Caco-2 (cell line): ENCODE measurements at regions not wholly inside any gene's neighbourhood (a gene's known extent, or its start where the extent isn't known, plus 50 kb on each side); places are given as distances from the start of the nearest gene placed in this dataset.

Experiments used
- BruUV-seq: library from RNA; stranded (reverse); fragments of 400-500 nt; replicated peaks from 2 replicates; lab custom pipeline; 2021; lab: Mats Ljungman, UMichigan
- CTCF ChIA-PET: fragments of 300-600 bp; sonication (Branson Sonifier 250); formaldehyde crosslinking; loops from one replicate; lab custom pipeline; 2022; ENCODE audit warnings: antibody characterized with exemption; lab: Charles Lee
- POLR2A ChIA-PET: fragments of 300-600 bp; sonication (Branson Sonifier 250); formaldehyde crosslinking; loops from one replicate; lab custom pipeline; 2022; ENCODE audit warnings: antibody characterized with exemption; lab: Charles Lee
- DNase-seq, 2 experiments: peaks; one replicate each; pipeline versions ENCODE4 v3.0.0 to v3.0.0-alpha.2; 2020 to 2022
- H3K27me3 ChIP-seq: replicated peaks from 2 replicates; pipeline ENCODE4 v1.6.0; 2011; ENCODE audit warnings: low read length; ENCODE audit not compliant: control insufficient read depth, insufficient read depth
- H3K36me3 ChIP-seq: 2 replicates; pipeline ENCODE4 v1.5.1; 2011; ENCODE audit warnings: low read length; ENCODE audit not compliant: control insufficient read depth, insufficient read depth
- H3K4me1 ChIP-seq: fragments of 250-450 bp; sonication (Bioruptor Pico); 2 replicates; pipeline ENCODE4 v1.5.1; 2020; ENCODE audit warnings: mild to moderate bottlenecking
- H3K4me3 ChIP-seq: 2 replicates; pipeline ENCODE4 v1.5.1; 2011; ENCODE audit warnings: low read depth, mild to moderate bottlenecking, control low read depth, low read length
- H3K9me3 ChIP-seq: fragments of 250-450 bp; sonication (Bioruptor Pico); 2 replicates; pipeline ENCODE4 v1.5.1; 2020; ENCODE audit warnings: mild to moderate bottlenecking, moderate library complexity
- H3K27ac Mint-ChIP-seq: one replicate; pipeline ENCODE4 v1.8.0; 2022; ENCODE audit warnings: mixed read lengths; ENCODE audit not compliant: unreplicated experiment
- H3K27me3 Mint-ChIP-seq: one replicate; pipeline ENCODE4 v1.8.0; 2022; ENCODE audit warnings: mixed read lengths; ENCODE audit not compliant: insufficient read depth, unreplicated experiment
- H3K36me3 Mint-ChIP-seq: one replicate; pipeline ENCODE4 v1.8.0; 2022; ENCODE audit warnings: mild to moderate bottlenecking, mixed read lengths; ENCODE audit not compliant: insufficient read depth, unreplicated experiment
- H3K4me1 Mint-ChIP-seq: one replicate; pipeline ENCODE4 v1.8.0; 2022; ENCODE audit warnings: low read depth, mixed read lengths; ENCODE audit not compliant: unreplicated experiment
- H3K4me3 Mint-ChIP-seq: one replicate; pipeline ENCODE4 v1.8.0; 2022; ENCODE audit warnings: mild to moderate bottlenecking, moderate library complexity, mixed read lengths; ENCODE audit not compliant: unreplicated experiment
- H3K9me3 Mint-ChIP-seq: one replicate; pipeline ENCODE4 v1.8.0; 2022; ENCODE audit warnings: mixed read lengths; ENCODE audit not compliant: unreplicated experiment
- CTCF ChIP-seq, 2 experiments: fragments of 200-600 bp in 1 of 2; IDR thresholded peaks; 1 replicate in 1 of 2; 2 replicates in 1 of 2; pipeline versions ENCODE4 v1.5.1 to v1.8.0; 2011 to 2022; ENCODE audit warnings: antibody characterized with exemption in 1 of 2, control low read depth in 1 of 2, inconsistent platforms in 1 of 2, low read depth in 1 of 2, low read length in 1 of 2, mild to moderate bottlenecking in 1 of 2, moderate library complexity in 1 of 2; ENCODE audit not compliant: insufficient read depth in 1 of 2, severe bottlenecking in 1 of 2, unreplicated experiment in 1 of 2
- intact Hi-C: fragments of 100-400 bp; cut with micrococcal nuclease; formaldehyde crosslinking; loops from one replicate; pipeline ENCODE4 v1.10.0; 2022; ENCODE audit not compliant: unreplicated experiment

GRCh38 chr6:129943637-129944271, 74.6 kb upstream of the L3MBTL3 start:
- Mint-ChIP-seq H3K9me3 (peaks cover 9% of the 10 kb centered on the region), H3K27ac (no peak overlapping the region), H3K4me1 (peaks cover 32% of the 10 kb centered on the region), H3K27me3 (no peaks in the 10 kb centered on the region), H3K4me3 (no peak overlapping the region), H3K36me3 (peaks cover 9% of the 10 kb centered on the region)
- H3K27me3 ChIP-seq: no peaks in the 10 kb centered on the region
- no peak for TF ChIP-seq CTCF (IDR thresholded peaks at IDR 0.05; ENCODE audit: insufficient read depth in 1 of 2, low read depth in 1 of 2, low read length in 1 of 2, severe bottlenecking in 1 of 2, unreplicated experiment in 1 of 2)
- no peaks in the 10 kb centered on the region for H3K36me3 ChIP-seq
- no TSS peak for BruUV-seq
- CTCF ChIA-PET: no interaction called here
- H3K9me3 ChIP-seq: no peaks in the 10 kb centered on the region
- POLR2A ChIA-PET: no interaction called here
- H3K4me3 ChIP-seq: no peak overlapping the region
- H3K4me1 ChIP-seq: peaks cover 19% of the 10 kb centered on the region
- no peak for DNase-seq
- intact Hi-C loops: no loop called here

- Histone ChIP-seq H3K36me3 (no peaks in the 10 kb centered on the region), H3K4me1 (no peaks in the 10 kb centered on the region), H3K4me3 (no peak overlapping the region), H3K27me3 (no peaks in the 10 kb centered on the region), H3K9me3 (no peaks in the 10 kb centered on the region)
- DNase-seq: no peak
- no peak overlapping the region for H3K27ac Mint-ChIP-seq
- BruUV-seq: no TSS peak
- ChIA-PET CTCF (no interaction called here), POLR2A (no interaction called here)
- no peak overlapping the region for H3K4me3 Mint-ChIP-seq
- H3K9me3 Mint-ChIP-seq: no peaks in the 10 kb centered on the region
- TF ChIP-seq CTCF (IDR thresholded peaks at IDR 0.05; ENCODE audit: insufficient read depth in 1 of 2, low read depth in 1 of 2, low read length in 1 of 2, severe bottlenecking in 1 of 2, unreplicated experiment in 1 of 2): no peak
- H3K27me3 Mint-ChIP-seq: no peaks in the 10 kb centered on the region
- H3K36me3 Mint-ChIP-seq: no peaks in the 10 kb centered on the region
- intact Hi-C loops: no loop called here
- peaks cover 16% of the 10 kb centered on the region for H3K4me1 Mint-ChIP-seq
These were observed 77.8 kb upstream of the L3MBTL3 start for GRCh38 chr6:129940454-129941195.

- intact Hi-C loops: loop anchor here (5.0 kb wide), 1 partner anchor 171 kb away; no protein-coding TSS in a partner anchor
- H3K4me1 ChIP-seq: no peaks in the 10 kb centered on the region
- DNase-seq: no peak
- no peak overlapping the region for H3K4me3 ChIP-seq
- H3K9me3 Mint-ChIP-seq: no peaks in the 10 kb centered on the region
- no TSS peak for BruUV-seq
- H3K27me3 ChIP-seq: no peaks in the 10 kb centered on the region
- peaks cover 22% of the 10 kb centered on the region for H3K4me1 Mint-ChIP-seq
- H3K9me3 ChIP-seq: no peaks in the 10 kb centered on the region
- H3K36me3 ChIP-seq: no peaks in the 10 kb centered on the region
- no peaks in the 10 kb centered on the region for H3K27me3 Mint-ChIP-seq
- H3K36me3 Mint-ChIP-seq: no peaks in the 10 kb centered on the region
- ChIA-PET CTCF (interaction anchor here (0.8 to 1.4 kb wide), 4 partner anchors 43 to 340 kb away, joined by 3 to 4 read pairs (median 4); no protein-coding TSS in a partner anchor), POLR2A (no interaction called here)
- no peak overlapping the region for H3K27ac Mint-ChIP-seq
- no peak for TF ChIP-seq CTCF (IDR thresholded peaks at IDR 0.05; ENCODE audit: insufficient read depth in 1 of 2, low read depth in 1 of 2, low read length in 1 of 2, severe bottlenecking in 1 of 2, unreplicated experiment in 1 of 2)
- H3K4me3 Mint-ChIP-seq: no peak overlapping the region
These were observed 77.3 kb upstream of the TMEM244 start for GRCh38 chr6:129938249-129939020.
